Uterus (tissue), 3 donors: ENCODE measurements at regions not wholly inside any gene's neighbourhood (a gene's known extent, or its start where the extent isn't known, plus 50 kb on each side); places are given as distances from the start of the nearest gene placed in this dataset.
"Not testable (repeated sequence)": the region's sequence is repeated elsewhere in the genome, so short reads cannot be mapped to it uniquely, and the experiment has no call there.

Experiments used
- DNase-seq, 2 donors: peaks; one replicate each; pipeline ENCODE4 v3.0.0-alpha.2; 2019 to 2020
- H3K27ac ChIP-seq, 2 donors: fragments of 200-600 bp; sonication (generic); 1 replicate in 1 of 2; 2 replicates in 1 of 2; pipeline ENCODE4 v1.5.1; 2016 to 2018
- H3K27me3 ChIP-seq, 2 donors: fragments of 200-600 bp; sonication (generic); one replicate each; pipeline ENCODE4 v1.5.1; 2018 to 2019; ENCODE audit warnings: control low read depth in 1 of 2
- H3K36me3 ChIP-seq, 2 donors: fragments of 200-600 bp; sonication (generic); one replicate each; pipeline ENCODE4 v1.5.1; 2019; ENCODE audit warnings: control low read depth in 1 of 2
- H3K4me1 ChIP-seq, 2 donors: fragments of 200-600 bp; sonication (generic); one replicate each; pipeline ENCODE4 v1.5.1; 2018 to 2019; ENCODE audit warnings: control low read depth in 1 of 2
- H3K4me3 ChIP-seq, 2 donors: fragments of 200-600 bp; sonication (generic); 1 replicate in 1 of 2; 2 replicates in 1 of 2; pipeline ENCODE4 v1.5.1; 2018 to 2019; ENCODE audit warnings: mild to moderate bottlenecking in 1 of 2
- H3K9me3 ChIP-seq, 2 donors: fragments of 200-600 bp; sonication (generic); one replicate each; pipeline ENCODE4 v1.5.1; 2019; ENCODE audit warnings: control low read depth in 1 of 2
- POLR2A ChIP-seq, 2 donors: fragments of 450-650 bp; IDR thresholded peaks; one replicate each; pipeline ENCODE4 v1.6.1; 2016; ENCODE audit warnings: antibody characterized with exemption in 2 of 2, mild to moderate bottlenecking in 1 of 2, moderate library complexity in 1 of 2
- intact Hi-C: fragments of 100-400 bp; cut with DNase I; formaldehyde crosslinking; loops from one replicate; pipeline ENCODE4 v1.15.1; 2023; ENCODE audit warnings: low total_unique reads
- TF ChIP-seq, protein P1 (sequence below), 4 experiments: fragments of 200-600 bp in 2 of 4; fragments of 450-650 bp in 2 of 4; sonication (generic) in 2 of 4; IDR thresholded peaks; one replicate each; pipeline ENCODE4 v1.5.1; 2016 to 2019; ENCODE audit warnings: antibody characterized with exemption in 4 of 4, mild to moderate bottlenecking in 2 of 4, moderate library complexity in 1 of 4
- donor health status: DM: yes; HTN: yes; CAD: no.

DNA sequence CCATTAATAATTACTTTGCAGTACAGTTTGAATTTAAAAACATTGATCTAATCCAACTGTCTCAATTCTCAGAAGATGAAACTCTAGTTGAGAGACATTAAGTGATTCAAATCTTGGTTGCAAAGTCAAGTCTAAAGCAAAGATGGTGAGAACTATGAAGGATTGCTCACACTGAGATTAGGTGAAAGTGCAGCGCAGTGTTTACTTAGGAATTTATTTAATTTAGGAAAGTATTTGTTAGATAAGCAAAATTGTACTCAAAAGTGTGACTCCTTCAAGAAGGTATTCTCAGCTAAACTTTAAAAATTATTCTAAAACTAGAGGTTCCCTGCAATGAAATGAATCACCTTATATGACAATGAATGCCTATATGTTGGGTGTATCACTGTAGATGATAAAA, 454.9 kb downstream of the PDGFC start:
- no peak for TF ChIP-seq POLR2A (IDR thresholded peaks at IDR 0.05)
- TF ChIP-seq, protein P1, sequence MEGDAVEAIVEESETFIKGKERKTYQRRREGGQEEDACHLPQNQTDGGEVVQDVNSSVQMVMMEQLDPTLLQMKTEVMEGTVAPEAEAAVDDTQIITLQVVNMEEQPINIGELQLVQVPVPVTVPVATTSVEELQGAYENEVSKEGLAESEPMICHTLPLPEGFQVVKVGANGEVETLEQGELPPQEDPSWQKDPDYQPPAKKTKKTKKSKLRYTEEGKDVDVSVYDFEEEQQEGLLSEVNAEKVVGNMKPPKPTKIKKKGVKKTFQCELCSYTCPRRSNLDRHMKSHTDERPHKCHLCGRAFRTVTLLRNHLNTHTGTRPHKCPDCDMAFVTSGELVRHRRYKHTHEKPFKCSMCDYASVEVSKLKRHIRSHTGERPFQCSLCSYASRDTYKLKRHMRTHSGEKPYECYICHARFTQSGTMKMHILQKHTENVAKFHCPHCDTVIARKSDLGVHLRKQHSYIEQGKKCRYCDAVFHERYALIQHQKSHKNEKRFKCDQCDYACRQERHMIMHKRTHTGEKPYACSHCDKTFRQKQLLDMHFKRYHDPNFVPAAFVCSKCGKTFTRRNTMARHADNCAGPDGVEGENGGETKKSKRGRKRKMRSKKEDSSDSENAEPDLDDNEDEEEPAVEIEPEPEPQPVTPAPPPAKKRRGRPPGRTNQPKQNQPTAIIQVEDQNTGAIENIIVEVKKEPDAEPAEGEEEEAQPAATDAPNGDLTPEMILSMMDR (IDR thresholded peaks at IDR 0.05), result no peak
- no peaks in the 10 kb centered on the region for H3K36me3 ChIP-seq
- DNase-seq, result no peak

DNA sequence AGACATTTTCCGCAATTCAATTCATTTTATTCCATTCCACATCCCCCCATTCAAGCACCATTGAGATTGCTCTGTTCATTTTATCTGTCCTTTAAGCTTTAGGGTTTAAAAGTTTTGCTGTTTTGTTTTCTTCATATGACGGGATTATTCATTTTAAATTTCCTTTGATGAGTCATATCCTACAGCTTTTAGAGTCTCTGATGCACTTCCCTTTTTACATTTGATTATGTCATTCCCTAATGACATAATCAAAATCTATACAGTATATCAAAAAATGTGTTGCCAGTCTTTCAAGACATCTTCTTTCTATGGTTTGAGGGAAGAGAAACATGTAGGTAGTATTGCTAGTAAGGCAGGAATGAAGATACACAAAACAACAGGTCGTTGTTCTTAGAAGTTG, 456.3 kb downstream of the PDGFC start:
- Histone ChIP-seq H3K36me3 (no peaks in the 10 kb centered on the region), H3K27ac (no peak overlapping the region), H3K4me3 (no peak overlapping the region), H3K9me3 (no peaks in the 10 kb centered on the region), H3K27me3 (no peaks in the 10 kb centered on the region), H3K4me1 (no peaks in the 10 kb centered on the region)
- no peak for DNase-seq
- no peak for TF ChIP-seq POLR2A (IDR thresholded peaks at IDR 0.05)
- TF ChIP-seq, protein P1 (IDR thresholded peaks at IDR 0.05), result no peak
- intact Hi-C loops, result no loop called here

More for the DNA sequence above, 454.9 kb downstream of the PDGFC start:
- intact Hi-C loops, result no loop called here
- no peaks in the 10 kb centered on the region for H3K4me1 ChIP-seq
- no peaks in the 10 kb centered on the region for H3K9me3 ChIP-seq
- H3K4me3 ChIP-seq, result no peak overlapping the region
- no peak overlapping the region for H3K27ac ChIP-seq
- H3K27me3 ChIP-seq, result no peaks in the 10 kb centered on the region

DNA sequence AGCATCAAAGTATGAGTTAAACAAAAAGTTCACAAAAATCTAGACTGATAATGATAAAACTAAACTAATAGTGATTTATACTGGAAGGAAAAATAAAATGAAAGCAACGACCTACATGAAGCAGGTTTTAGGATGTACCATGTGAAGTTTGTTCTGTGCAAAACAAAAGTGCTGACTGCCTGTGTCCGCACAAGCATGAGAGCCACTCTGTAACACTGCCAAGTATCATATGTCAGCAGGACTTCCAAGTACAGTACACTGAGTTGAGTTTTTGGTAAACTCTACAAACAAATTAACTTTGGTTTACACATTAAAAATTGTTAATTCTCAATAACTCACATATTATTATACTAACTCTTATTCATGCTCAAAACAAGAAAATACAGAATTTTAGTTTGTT, 459.0 kb downstream of the PDGFC start:
- no peak for TF ChIP-seq POLR2A (IDR thresholded peaks at IDR 0.05)
- TF ChIP-seq, protein P1 (IDR thresholded peaks at IDR 0.05), result no peak
- no peaks in the 10 kb centered on the region for H3K36me3 ChIP-seq
- intact Hi-C loops, result no loop called here

DNA sequence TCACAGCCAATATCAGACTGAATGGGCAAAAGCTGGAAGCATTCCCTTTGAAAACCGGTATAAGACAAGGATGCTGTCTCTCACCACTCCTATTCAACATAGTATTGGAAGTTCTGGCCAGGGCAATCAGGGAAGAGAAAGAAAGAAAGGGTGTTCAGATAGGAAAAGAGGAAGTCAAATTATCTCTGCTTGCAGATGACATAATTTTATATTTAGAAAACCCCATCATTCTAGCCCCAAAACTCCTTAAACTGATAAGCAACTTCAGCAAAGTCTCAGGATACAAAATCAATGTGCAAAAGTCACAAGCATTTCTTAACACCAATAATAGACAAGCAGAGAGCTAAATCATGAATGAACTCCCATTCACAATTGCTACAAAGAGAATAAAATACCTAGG, 461.7 kb downstream of the PDGFC start:
- H3K4me1 ChIP-seq, H3K27me3 ChIP-seq, H3K36me3 ChIP-seq, H3K9me3 ChIP-seq, DNase-seq, intact Hi-C loops, H3K4me3 ChIP-seq, H3K27ac ChIP-seq: not testable (repeated sequence)

More for the DNA sequence above, 459.0 kb downstream of the PDGFC start:
- H3K4me1 ChIP-seq, result no peaks in the 10 kb centered on the region
- DNase-seq, result no peak
- H3K27ac ChIP-seq, result no peak overlapping the region
- H3K27me3 ChIP-seq, result no peaks in the 10 kb centered on the region
- H3K4me3 ChIP-seq, result no peak overlapping the region
- no peaks in the 10 kb centered on the region for H3K9me3 ChIP-seq

DNA sequence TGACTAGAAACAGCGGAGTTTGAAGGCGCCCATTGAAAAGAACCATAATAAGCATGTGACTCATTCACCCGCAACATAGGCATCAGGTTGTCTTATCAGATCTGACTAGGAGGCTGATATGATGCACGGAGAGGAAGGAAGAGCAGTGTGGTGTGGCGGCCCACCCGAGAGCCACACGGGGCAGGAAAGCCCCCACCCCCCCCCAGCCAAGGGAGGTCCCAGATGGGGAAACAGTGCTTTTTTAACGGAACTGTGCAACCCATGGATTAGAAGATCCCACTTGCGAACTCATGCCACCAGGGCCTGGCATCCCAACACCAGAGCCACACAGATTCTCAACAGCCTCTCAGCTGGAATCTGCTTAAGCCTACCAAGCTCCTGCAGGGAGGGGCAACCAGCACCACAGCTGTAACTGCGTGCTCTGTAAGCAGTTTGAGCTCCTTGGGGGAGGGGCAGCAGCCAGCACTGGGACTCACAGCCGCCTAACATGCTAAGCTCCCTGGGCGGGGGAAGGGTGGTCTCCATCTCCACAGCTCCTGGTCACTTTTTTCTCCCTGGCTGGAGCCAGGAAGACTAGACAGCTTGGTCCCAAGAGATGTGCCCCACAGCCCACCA, 466.2 kb downstream of the PDGFC start:
- no peak for TF ChIP-seq POLR2A (IDR thresholded peaks at IDR 0.05)
- TF ChIP-seq, protein P1 (IDR thresholded peaks at IDR 0.05), result no peak
- DNase-seq, result no peak
- Histone ChIP-seq H3K27me3 (no peaks in the 10 kb centered on the region), H3K4me1 (no peaks in the 10 kb centered on the region), H3K36me3 (no peaks in the 10 kb centered on the region), H3K9me3 (no peaks in the 10 kb centered on the region), H3K4me3 (no peak overlapping the region), H3K27ac (no peak overlapping the region)
- intact Hi-C loops, result no loop called here

DNA sequence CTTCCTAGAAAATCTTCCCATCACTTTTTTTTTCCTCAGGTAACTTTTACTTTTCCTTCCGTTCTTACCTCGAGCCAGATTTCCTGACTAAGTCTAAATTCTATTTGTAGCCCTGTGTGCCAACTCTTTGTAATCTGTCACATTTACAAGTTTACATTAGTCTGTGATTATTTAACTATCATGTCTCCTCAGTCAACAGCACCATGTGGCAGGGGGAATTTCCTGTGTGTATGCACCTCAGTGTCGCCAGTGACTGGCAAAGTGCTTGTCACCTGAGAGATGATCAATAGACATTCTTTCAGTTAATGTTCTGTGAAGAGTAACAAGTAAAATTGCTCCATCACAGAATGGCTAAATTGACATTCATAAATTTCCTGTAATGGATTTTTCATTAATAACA, 468.5 kb downstream of the PDGFC start:
- no peak for DNase-seq
- Histone ChIP-seq H3K9me3 (no peaks in the 10 kb centered on the region), H3K27me3 (no peaks in the 10 kb centered on the region), H3K36me3 (no peaks in the 10 kb centered on the region), H3K4me1 (no peaks in the 10 kb centered on the region), H3K4me3 (no peak overlapping the region), H3K27ac (no peak overlapping the region)
- no peak for TF ChIP-seq POLR2A (IDR thresholded peaks at IDR 0.05)
- TF ChIP-seq, protein P1 (IDR thresholded peaks at IDR 0.05), result no peak
- intact Hi-C loops, result no loop called here
